HG02973 (cell line): ENCODE measurements at regions not wholly inside any gene's neighbourhood (a gene's known extent, or its start where the extent isn't known, plus 50 kb on each side); places are given as distances from the start of the nearest gene placed in this dataset.
A peak's percentile ranks its signal among the peaks of the same experiment; 100 is the strongest.

Experiments used
- ATAC-seq: cut with Tn5 transposase; IDR thresholded peaks from one replicate; pipeline ENCODE4 v1.9.1; 2021; ENCODE audit warnings: moderate library complexity; ENCODE audit not compliant: unreplicated experiment

DNA sequence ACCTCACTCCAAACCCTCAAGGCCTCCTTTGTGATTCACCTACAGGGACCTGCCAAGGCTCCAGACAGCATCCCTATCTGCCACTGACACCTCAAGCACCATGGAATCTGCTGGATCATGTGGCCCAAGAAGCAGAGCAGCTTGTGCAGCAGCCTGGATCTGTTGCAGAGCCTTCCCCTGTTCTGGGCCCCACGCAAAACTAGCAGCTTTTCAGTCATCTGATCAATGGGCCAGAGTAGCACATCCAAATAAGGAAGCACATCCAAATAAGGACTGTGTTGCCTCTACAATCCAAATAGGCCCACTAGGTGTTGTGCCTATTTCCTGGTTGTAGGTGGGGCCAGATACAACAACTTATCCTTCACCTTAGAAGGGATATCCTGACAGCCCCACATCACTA lies 97.1 kb upstream of the GNAO1 start:
- no peak for ATAC-seq

DNA sequence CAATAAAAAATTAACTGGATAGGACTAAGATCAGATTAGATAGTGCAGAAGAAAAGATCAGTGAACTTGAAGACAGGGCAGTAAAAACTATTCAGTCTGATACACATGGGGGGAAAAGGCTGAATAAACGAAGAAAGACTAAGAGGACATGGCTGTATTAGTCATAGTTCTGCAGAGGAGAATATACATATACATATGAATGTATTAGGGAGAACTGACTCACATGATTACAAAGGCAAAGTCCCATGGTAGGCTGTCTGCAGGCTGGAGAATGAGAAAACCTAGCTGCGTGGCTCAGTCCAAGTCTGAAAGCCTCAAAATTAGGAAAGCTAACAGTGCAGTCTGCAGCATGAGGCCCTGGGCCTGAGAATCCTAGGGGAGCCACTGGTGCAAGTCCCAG lies 98.2 kb upstream of the GNAO1 start:
- no peak for ATAC-seq

DNA sequence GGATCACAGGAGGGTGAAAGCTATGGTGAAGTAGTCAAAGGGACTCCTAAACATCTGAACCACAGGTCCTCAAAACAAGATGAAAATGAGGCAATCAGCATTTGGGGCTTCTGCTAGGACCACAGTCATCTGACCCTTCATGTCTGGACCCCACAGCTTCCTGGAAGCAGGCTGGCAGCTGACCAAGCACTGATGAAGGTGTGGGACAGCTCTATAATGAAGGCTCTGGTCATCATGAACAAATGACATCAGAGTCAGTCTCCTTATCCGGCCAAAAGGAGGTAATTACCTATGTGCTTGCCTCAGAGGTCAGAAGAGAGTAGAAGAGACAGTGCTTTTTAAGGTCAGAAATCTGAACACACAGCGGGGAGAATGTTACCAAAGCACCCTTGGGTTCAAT lies 101.2 kb upstream of the GNAO1 start:
- ATAC-seq: no peak

DNA sequence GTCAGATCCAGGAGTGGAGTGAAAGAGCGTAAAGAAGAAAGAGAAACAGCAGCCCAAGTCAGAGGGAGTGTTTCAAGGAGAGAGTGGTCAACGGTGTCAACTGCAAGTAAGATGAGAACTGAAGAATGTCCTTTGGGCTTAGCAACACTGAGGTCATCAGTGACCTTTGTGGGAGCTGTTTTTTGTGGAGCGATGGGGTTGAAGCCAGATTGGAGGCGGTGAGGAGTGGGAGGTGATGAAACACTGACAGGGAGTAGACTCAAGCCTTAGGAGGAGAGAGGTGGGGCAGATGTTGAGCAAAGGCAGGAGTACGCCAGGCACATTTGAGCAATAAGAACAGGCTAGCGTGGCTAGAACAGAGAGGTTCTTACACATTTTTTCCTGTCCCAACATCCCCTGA lies 103.7 kb upstream of the GNAO1 start:
- ATAC-seq: no peak

DNA sequence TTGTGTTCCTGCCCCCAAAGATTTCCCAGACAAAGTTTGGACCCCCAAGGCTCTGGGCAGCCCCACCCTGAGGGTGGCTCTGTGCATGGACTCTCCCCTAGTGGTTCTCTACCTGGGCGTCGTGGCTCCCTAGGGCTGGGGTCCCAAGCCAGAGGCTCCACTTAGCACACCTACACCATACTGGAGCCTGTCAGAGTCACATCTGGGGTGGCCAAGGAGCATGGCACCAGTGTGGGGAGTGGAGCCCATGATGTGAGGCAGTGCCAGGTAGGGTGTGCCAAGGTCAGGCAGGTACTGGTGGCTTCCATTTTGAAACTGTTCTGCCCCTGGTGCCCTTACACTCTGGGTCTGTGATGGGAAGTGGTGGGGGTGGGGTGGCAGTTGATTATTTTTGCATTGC lies 109.9 kb upstream of the GNAO1 start:
- ATAC-seq: no peak

DNA sequence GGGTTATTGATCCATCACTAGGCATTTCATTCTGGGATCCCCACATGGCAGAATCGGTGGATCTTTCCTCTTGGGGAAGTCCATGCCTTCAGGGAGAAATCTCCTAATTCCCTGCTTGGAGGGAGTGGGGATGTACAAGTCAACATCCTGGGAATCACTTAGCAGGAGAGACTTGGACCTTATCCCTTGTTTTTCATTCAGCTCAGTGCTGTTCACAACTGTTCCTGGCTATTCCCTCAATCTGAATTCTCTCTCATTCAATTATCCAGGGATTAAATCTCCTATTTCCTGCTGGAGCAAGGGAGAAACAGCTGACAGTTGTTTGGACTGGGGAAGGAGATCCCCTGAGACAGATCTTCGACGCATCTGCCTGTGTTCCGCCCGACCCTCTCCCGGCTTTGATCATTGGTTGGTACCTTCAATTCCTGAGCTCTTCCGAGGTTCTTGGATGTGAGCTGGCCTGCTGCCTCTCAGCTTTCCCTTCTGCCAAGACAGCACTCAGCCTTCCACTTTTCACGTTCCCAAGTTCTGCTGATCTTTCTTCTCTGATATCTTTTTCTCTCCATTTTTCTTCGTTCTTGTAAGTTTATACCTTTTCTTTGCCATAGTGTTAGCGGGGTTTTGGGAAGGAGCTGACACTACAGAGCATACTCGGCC lies 115.4 kb upstream of the GNAO1 start:
- no peak for ATAC-seq

DNA sequence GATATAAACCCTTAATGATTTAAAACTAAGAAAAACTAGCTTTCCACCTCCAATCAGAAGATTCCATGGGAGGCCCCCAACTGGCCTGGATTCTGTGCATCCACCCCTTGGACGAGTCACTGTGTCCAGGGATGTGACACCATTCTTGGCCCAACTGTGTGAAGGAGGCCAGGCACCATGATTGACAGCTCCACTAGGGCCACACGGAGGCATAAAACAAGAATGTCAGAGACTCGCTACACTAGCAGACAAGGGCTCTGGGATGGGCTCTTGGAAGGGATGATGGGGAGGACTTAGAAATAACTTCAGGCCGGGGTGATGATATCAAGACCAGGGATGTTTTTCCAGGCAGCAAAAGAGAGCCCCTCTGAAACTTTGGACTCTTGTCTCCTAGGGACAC lies 117.8 kb upstream of the GNAO1 start:
- no peak for ATAC-seq

DNA sequence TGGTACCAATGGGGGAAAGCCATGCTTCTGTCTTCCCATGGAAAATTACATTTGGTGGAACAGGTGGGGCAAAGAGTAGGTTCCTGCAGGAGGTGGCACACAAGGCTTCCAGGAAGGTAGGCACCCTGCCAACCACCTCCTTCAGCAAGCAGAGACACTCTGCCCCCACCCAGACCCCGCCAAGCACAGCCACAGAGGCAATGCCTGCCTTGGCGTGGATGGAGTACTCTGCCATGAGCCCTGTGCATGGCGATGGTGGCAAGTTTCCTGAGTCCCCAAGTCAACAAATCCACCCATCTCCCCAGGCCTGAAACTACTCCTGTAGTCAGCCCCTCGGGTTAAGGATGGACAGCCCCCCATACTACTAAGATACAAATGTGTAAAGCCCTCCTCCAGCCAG lies 119.2 kb upstream of the GNAO1 start:
- no peak for ATAC-seq

DNA sequence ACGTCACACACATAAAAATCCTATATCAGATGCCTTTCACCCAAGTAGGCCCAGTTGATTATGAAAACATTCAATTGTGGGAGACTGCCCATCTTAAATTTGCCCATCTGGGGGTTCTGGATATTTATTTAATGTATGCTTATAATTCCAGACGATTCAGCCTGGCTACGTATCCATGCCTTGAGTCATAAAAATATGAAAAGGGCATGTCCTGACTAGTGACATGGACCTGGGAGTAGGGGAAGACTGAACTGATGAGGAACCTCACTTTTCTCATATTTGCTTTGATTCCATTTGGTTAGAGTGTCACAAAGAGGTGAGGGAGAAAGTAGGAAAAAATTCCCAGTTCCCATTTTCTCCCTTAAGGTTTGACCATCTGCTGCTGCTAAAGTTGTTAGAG lies 122.5 kb upstream of the GNAO1 start:
- ATAC-seq: no peak

DNA sequence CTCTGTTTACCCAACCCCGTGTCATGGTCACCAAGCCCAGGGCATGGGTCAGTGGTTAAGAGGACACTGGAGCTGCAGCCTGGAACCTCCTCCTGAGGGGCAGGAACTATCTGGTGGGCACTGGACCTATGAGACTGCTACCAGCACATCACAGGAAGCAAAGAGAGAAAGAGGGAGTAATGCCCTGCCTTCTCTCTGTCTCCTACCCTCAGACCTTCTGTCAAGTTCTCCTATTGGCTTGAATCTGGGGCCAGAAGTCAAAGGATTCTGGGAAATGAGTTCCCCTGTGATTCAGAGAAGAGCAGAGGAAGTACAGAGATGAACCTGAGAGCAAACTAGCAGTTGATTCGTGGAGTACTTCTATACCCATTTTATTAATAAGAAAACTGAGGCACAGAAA lies 123.0 kb upstream of the GNAO1 start:
- ATAC-seq: no peak

DNA sequence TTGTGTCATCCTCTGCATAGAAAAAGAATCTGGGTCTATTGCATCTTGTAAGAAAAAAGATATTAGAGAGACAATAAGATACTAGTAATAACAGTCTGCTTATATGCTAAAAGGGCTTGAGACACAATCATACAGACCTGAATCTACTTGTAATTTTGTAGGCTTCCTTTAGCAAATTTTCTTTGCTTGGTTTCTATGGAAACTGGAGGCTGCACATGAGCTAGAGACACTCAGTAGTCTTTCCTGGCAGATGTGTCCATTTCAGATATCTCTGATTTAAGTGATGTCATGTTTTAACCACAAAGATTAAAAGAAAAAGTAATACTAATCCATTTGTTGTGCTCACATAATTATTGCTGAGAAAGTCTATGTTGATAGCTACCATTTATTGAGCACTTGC lies 123.9 kb upstream of the GNAO1 start:
- no peak for ATAC-seq

DNA sequence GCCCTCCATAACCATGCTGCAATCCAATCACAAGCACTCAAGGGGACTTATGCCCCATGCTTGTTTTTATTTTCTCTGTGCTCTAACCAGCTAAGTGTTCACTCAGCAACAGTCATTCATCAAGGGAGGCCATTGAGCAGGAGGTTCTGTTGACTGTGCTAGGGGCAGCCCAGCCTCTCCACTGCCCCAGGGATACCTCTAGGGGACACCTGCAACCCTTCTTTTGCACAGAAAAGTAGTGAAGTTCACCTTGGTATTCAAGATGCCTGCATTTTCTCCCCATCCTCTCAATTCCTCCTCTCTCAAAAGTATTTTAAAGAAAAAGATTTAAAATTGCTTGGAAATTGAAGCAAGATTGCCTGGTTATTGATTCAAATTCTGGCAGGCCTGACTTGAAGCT lies 124.7 kb upstream of the GNAO1 start:
- ATAC-seq: no peak

DNA sequence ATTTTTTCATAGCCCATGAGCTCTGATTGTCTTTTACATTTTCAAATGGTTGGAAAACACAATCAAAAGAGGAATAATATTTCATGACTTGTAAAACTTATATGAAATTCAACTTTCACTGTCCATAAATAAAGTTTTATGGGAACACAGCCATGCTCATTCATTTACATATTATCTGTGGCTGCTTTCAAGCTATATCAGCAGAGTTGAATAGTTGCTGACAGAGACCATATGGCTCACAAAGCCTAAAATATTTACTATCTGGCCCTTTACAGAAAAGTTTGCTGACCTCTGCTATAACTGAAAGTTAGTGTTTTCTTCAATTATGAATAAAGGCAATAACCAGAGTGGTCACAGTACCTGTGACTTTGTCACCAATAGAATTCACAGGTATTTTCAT lies 128.2 kb upstream of the GNAO1 start:
- ATAC-seq: no peak

DNA sequence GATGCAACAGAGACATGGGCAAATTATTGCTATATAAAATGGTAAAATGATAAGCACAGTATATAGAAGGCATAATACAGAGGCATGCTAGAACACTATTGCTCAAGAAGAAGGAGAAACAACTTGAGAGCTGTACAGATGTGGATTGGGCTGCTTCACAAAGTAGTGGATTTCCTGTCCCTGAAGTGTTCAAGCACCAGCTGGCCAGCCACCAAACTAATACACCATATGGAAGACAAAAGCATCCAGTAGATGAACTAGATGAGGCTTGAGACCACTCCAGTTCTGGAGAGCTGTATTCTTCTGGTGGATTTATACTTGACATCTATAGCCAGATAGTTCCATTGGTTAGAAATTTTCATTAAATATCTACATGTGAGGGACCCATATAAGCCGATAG lies 134.1 kb upstream of the GNAO1 start:
- ATAC-seq: no peak

DNA sequence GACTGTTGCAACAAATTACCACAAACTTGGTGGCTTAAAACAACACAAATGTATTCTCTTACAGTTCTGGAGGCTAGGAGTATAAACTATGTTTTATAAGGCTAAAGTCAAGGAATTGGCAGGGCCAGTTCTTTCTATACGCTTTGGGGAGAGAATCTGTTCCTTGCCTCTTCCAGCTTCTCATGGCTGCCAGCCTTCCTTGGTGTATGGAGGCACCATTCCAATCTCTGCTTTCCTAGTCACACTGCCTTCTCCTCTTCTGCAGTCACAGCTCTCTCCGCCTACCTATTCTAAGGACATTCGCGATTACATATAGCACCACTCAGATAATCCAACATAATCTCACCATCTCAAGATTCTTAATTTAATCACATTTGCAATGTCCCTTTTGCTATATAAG lies 140.4 kb upstream of the GNAO1 start:
- no peak for ATAC-seq

DNA sequence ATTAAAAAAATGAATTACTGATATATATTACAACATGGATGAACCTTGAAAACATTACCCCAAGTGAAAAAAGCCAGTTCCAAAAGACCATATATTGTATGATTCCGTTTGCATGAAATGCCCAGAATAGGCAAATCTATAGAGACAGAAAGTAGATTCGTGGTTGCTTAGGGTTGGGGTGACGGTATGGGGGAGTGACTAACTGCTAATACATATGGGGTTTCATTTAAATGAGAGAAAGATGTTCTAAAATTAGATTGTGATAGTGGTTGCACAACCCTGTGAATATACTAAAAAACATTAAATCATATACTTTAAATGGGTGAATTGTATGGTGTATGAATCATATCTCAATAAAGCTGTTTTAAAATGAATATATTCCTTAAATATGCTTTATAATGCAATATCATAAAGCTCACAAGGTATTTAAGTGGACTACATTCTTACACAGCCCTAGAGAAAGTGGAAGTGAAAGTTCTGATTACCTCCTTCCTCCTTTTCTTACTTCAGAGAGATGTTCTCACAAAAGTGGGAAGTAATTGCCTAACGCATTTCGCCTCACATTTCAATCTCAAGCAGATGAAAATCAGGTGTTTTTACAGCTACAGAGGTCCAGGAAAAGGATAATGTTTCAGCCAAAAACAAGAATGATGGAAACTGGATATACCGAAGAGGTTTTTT lies 142.7 kb upstream of the GNAO1 start:
- ATAC-seq: peak; percentile 82

DNA sequence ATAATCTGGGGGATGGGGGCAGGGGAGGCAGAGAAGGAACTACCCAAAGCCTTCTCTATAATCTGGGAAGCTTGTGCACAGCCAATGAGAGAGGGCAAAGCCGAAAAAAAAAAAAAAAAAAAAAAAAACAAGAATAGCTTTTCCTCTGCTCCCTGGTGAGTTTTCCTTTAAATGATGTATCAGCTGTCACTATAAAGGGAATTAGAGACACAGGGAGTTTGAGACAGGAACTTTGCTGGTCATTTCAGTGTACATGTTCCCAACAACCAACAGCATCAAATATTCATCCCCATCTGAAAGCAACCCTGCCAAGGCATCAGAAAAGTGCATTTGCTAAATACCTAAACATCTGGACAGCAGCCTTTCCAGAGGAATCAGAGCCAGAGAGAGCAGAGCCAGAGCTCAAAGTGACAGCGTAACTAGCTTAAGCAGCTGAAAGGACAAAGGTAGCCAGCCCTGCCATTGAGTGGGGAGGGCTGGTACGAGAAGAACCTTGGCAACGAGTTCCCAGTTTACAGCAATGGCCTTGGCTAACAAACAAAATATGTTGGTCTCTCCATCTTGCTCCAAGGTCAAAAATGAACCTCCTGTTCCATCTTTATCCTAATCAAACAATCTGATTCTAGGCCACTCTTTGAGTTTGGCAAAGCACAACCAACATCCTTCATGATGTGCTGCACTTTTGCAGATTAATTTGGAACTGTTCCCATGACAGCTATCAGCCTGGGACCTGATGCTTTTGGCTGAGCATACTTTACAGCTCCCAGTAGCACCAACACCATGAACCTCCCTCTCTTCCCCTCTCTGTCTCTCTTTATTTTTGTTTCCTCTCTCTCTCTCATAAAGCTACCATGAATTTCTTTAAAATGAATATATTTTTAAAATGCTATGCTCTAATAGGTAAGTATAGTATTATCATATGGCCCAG lies 143.7 kb upstream of the GNAO1 start:
- ATAC-seq: no peak

DNA sequence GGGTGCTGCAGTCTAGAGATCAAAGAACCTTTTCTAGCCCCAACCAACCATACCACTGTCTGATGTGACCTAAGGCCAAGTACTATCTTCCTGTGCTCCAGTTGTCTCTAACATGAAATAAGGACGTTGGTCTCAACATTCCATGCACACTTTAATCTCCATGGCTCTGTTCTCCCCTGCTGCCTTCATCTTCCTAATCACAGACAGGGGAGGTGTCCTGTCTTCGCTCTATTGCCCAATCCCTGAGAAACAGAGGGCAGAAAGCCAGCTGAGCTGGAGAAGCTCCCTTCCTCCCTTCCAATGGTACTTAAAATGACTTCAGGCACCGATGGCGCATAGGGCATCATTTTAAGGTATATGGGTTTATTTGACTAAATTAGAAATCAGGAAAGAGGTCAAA lies 148.9 kb upstream of the GNAO1 start:
- ATAC-seq: no peak

DNA sequence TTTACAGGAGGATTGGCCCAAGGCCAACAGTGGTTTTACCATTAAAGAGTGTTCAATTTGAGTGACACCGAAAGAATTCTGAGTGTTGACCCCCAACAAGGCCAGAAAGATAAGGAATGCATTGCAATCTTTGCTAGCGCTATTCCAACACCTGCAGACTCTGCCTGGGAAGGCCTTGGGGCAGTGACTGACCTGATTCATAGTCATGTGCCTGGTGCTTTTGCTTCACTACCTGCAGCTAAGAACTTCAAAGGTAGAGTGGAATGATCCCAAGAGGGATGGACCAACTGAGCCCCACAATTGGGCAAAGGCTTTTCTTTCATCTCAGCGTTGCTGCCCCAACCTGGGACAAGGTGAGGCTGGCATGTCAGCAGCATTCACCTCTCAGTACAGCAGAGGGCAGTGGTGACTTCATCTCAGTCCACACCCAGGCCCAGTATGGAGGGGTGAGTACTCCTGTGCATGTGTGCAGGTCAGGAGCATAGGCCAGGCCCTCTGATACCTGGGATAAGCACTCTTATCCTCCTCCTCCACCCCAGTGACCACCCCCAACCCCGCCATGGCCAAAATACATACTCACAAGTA lies 149.6 kb upstream of the GNAO1 start:
- ATAC-seq: no peak

DNA sequence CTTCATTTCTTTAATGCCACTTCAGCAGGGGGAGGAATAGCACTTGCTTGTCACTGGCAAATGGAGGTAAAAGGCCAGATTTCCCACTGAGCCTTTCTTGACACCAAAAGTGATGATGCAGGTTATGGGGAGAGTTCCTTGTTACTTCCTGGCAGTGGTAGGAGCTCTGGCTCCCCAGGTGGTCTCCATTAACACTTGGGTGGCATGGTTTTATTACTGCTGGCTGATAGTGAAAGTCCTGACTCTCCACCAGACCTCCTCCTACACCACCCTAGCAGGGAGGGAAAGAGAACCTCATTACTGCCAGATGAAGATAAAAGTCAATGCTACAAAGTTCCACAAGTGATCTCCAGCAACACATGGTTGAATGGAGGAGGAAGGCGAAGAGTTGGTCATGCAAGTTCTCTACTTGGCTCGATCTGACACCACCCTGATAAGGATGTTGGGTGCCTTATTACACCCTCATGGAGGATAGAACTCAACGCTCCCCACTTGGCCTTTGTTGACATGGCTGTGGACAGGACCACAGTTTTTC lies 152.7 kb upstream of the GNAO1 start:
- ATAC-seq: no peak

DNA sequence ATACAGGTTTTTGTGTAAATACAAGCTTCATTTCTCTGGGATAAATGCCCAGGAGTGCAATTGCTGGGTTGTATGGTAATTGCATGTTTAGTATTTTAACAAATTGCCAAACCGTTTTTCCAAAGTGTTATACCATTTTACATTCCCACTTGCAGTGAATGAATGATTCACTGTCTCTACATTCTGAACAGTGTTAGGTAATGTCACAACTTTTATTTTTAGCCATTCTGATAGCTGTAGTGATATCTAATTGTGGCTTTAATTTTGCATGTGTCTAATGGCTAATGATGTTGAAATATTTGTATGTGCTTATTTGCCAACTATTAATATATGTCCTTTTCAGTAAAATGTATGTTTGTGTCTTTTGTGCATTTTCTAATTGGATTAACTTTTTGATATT lies 156.9 kb upstream of the CES5A start:
- no peak for ATAC-seq
